HepG2 (cell line): ENCODE measurements at regions not wholly inside any gene's neighbourhood (a gene's known extent, or its start where the extent isn't known, plus 50 kb on each side); places are given as distances from the start of the nearest gene placed in this dataset.

Experiments
- BORCS8-MEF2B ChIP-seq: sonication (generic); formaldehyde crosslinking; IDR thresholded peaks from 2 replicates; pipeline ENCODE4 v1.8.0; 2022; ENCODE audit warnings: mild to moderate bottlenecking, missing genetic modification reagents
- CEBPG ChIP-seq: IDR thresholded peaks from 2 replicates; pipeline ENCODE4 v1.6.1; 2016
- ELF1 ChIP-seq: sonication (generic); formaldehyde crosslinking; IDR thresholded peaks from 2 replicates; pipeline ENCODE4 v1.4.0; 2020; ENCODE audit warnings: missing genetic modification reagents
- GATA4 ChIP-seq: sonication (generic); IDR thresholded peaks from 2 replicates; pipeline ENCODE4 v1.6.1; 2016; ENCODE audit warnings: antibody characterized with exemption, low read depth, borderline replicate concordance
- HNRNPL ChIP-seq: fragments of 200-400 bp; formaldehyde crosslinking; IDR thresholded peaks from 2 replicates; pipeline ENCODE4 v1.6.1; 2017; ENCODE audit warnings: mild to moderate bottlenecking, low read depth, low read length
- HOXA5 ChIP-seq: sonication (generic); formaldehyde crosslinking; IDR thresholded peaks from 2 replicates; pipeline ENCODE4 v1.4.0; 2020; ENCODE audit warnings: missing genetic modification reagents
- KLF13 ChIP-seq: sonication (generic); formaldehyde crosslinking; IDR thresholded peaks from 2 replicates; pipeline ENCODE4 v1.4.0; 2020; ENCODE audit warnings: mild to moderate bottlenecking, missing genetic modification reagents
- MTF1 ChIP-seq: sonication (generic); formaldehyde crosslinking; IDR thresholded peaks from 2 replicates; pipeline ENCODE4 v1.5.0; 2020; ENCODE audit warnings: missing genetic modification reagents
- SRY ChIP-seq: sonication (generic); formaldehyde crosslinking; IDR thresholded peaks from 2 replicates; pipeline ENCODE4 v1.8.0; 2022; ENCODE audit warnings: mild to moderate bottlenecking, missing genetic modification reagents
- SYNCRIP ChIP-seq: fragments of 200-400 bp; formaldehyde crosslinking; IDR thresholded peaks from 2 replicates; pipeline ENCODE4 v1.6.1; 2018; ENCODE audit warnings: mild to moderate bottlenecking, low read depth, low read length; ENCODE audit not compliant: insufficient read depth
- TAF1 ChIP-seq: sonication (generic); formaldehyde crosslinking; IDR thresholded peaks from 2 replicates; pipeline ENCODE4 v1.4.0; 2020; ENCODE audit warnings: missing genetic modification reagents
- TCF12 ChIP-seq, 2 experiments: fragments of 450-650 bp in 1 of 2; sonication (generic) in 1 of 2; formaldehyde crosslinking in 1 of 2; IDR thresholded peaks; 2 replicates each; pipeline versions ENCODE4 v1.6.1 to v1.8.0; 2017 to 2022; ENCODE audit warnings: antibody characterized with exemption in 1 of 2, mild to moderate bottlenecking in 1 of 2, missing genetic modification reagents in 1 of 2, moderate library complexity in 1 of 2
- TOE1 ChIP-seq: sonication (generic); formaldehyde crosslinking; IDR thresholded peaks from 2 replicates; pipeline ENCODE4 v1.4.0; 2020; ENCODE audit warnings: mild to moderate bottlenecking, missing genetic modification reagents
- TRIM24 ChIP-seq: sonication (generic); formaldehyde crosslinking; IDR thresholded peaks from 2 replicates; pipeline ENCODE4 v1.8.0; 2022; ENCODE audit warnings: mild to moderate bottlenecking, missing genetic modification reagents
- WIZ ChIP-seq: sonication (generic); formaldehyde crosslinking; IDR thresholded peaks from 2 replicates; pipeline ENCODE4 v1.5.1; 2020; ENCODE audit warnings: mild to moderate bottlenecking, missing genetic modification reagents
- ZBTB21 ChIP-seq: sonication (generic); formaldehyde crosslinking; IDR thresholded peaks from 2 replicates; pipeline ENCODE4 v1.4.0; 2020; ENCODE audit warnings: missing genetic modification reagents
- ZBTB33 ChIP-seq: sonication (generic); formaldehyde crosslinking; IDR thresholded peaks from 2 replicates; pipeline ENCODE4 v1.4.0; 2020; ENCODE audit warnings: missing genetic modification reagents
- ZFP91 ChIP-seq: sonication (generic); formaldehyde crosslinking; IDR thresholded peaks from 2 replicates; pipeline ENCODE4 v1.9.0; 2022; ENCODE audit warnings: missing genetic modification reagents, mild to moderate bottlenecking, borderline replicate concordance
- ZNF224 ChIP-seq: sonication (generic); formaldehyde crosslinking; IDR thresholded peaks from 2 replicates; pipeline ENCODE4 v1.5.0; 2020; ENCODE audit warnings: mild to moderate bottlenecking, missing genetic modification reagents
- ZNF44 ChIP-seq: sonication (generic); formaldehyde crosslinking; IDR thresholded peaks from 2 replicates; pipeline ENCODE4 v1.5.1; 2020; ENCODE audit warnings: mild to moderate bottlenecking, missing genetic modification reagents
- ZNF446 ChIP-seq: sonication (generic); formaldehyde crosslinking; IDR thresholded peaks from 2 replicates; pipeline ENCODE4 v1.5.0; 2020; ENCODE audit warnings: mild to moderate bottlenecking, missing genetic modification reagents
- ZNF644 ChIP-seq: IDR thresholded peaks from 2 replicates; pipeline ENCODE4 v1.6.1; 2016; ENCODE audit warnings: low read depth
- ZNF883 ChIP-seq: sonication (generic); formaldehyde crosslinking; IDR thresholded peaks from 2 replicates; pipeline ENCODE4 v1.5.1; 2020; ENCODE audit warnings: mild to moderate bottlenecking, missing genetic modification reagents; ENCODE audit errors: not compliant biosample characterization
- TF ChIP-seq, protein P1 (sequence below): conservative IDR thresholded peaks from 2 replicates; pipeline ENCODE4 v1.6.1; 2018; ENCODE audit warnings: missing genetic modification reagents
- TF ChIP-seq, protein P2 (sequence below): sonication (generic); formaldehyde crosslinking; IDR thresholded peaks from 2 replicates; pipeline ENCODE4 v1.4.0; 2020; ENCODE audit warnings: missing genetic modification reagents

GRCh38 chr2:101625387-101625786, 72.1 kb upstream of the MAP4K4 start (continued):
- no peak for TF ChIP-seq TRIM24
- TF ChIP-seq ZNF883 (CRISPR knock-in tag), result no peak
- TF ChIP-seq ELF1, result peak; percentile 78
- TF ChIP-seq SYNCRIP, result no peak
- TF ChIP-seq ZNF224, result no peak
- TF ChIP-seq TAF1 (CRISPR knock-in tag), result no peak
- no peak for TF ChIP-seq ZFP91
- peak; percentile 89 for TF ChIP-seq ZBTB21 (CRISPR knock-in tag)
- TF ChIP-seq TCF12 (IDR thresholded peaks at IDR 0.05), result no peak
- TF ChIP-seq TCF12 (CRISPR knock-in tag; IDR thresholded peaks at IDR 0.05), result no peak
- TF ChIP-seq SRY (CRISPR knock-in tag), result no peak
- no peak for TF ChIP-seq HNRNPL
- no peak for TF ChIP-seq WIZ
- TF ChIP-seq ZBTB33, result peak; percentile 37; the same call in 1 of the 2 replicates
- TF ChIP-seq GATA4, result no peak
- no peak for TF ChIP-seq HOXA5 (CRISPR knock-in tag)
- TF ChIP-seq ZNF44 (CRISPR knock-in tag), result no peak
- no peak for TF ChIP-seq TOE1
- no peak for TF ChIP-seq ZNF644 (CRISPR knock-in tag)
- TF ChIP-seq CEBPG (CRISPR knock-in tag), result peak; percentile 81
- TF ChIP-seq KLF13, result no peak
- TF ChIP-seq, protein P1, sequence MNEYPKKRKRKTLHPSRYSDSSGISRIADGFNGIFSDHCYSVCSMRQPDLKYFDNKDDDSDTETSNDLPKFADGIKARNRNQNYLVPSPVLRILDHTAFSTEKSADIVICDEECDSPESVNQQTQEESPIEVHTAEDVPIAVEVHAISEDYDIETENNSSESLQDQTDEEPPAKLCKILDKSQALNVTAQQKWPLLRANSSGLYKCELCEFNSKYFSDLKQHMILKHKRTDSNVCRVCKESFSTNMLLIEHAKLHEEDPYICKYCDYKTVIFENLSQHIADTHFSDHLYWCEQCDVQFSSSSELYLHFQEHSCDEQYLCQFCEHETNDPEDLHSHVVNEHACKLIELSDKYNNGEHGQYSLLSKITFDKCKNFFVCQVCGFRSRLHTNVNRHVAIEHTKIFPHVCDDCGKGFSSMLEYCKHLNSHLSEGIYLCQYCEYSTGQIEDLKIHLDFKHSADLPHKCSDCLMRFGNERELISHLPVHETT (CRISPR knock-in tag), result no peak
- no peak for TF ChIP-seq ZNF446 (CRISPR knock-in tag)
- TF ChIP-seq, protein P2, sequence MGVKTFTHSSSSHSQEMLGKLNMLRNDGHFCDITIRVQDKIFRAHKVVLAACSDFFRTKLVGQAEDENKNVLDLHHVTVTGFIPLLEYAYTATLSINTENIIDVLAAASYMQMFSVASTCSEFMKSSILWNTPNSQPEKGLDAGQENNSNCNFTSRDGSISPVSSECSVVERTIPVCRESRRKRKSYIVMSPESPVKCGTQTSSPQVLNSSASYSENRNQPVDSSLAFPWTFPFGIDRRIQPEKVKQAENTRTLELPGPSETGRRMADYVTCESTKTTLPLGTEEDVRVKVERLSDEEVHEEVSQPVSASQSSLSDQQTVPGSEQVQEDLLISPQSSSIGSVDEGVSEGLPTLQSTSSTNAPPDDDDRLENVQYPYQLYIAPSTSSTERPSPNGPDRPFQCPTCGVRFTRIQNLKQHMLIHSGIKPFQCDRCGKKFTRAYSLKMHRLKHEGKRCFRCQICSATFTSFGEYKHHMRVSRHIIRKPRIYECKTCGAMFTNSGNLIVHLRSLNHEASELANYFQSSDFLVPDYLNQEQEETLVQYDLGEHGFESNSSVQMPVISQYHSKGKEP (CRISPR knock-in tag), result no peak
- TF ChIP-seq BORCS8-MEF2B, result no peak
- TF ChIP-seq MTF1, result no peak
